CD4-positive, alpha-beta T cell treated with Interleukin-17A for 4 hours (primary cell): ENCODE measurements at regions not wholly inside any gene's neighbourhood (a gene's known extent, or its start where the extent isn't known, plus 50 kb on each side); places are given as distances from the start of the nearest gene placed in this dataset.

Experiments
- DNase-seq: peaks from one replicate; pipeline ENCODE4 v3.0.0-alpha.2; 2020; ENCODE audit warnings: mixed read lengths

DNA sequence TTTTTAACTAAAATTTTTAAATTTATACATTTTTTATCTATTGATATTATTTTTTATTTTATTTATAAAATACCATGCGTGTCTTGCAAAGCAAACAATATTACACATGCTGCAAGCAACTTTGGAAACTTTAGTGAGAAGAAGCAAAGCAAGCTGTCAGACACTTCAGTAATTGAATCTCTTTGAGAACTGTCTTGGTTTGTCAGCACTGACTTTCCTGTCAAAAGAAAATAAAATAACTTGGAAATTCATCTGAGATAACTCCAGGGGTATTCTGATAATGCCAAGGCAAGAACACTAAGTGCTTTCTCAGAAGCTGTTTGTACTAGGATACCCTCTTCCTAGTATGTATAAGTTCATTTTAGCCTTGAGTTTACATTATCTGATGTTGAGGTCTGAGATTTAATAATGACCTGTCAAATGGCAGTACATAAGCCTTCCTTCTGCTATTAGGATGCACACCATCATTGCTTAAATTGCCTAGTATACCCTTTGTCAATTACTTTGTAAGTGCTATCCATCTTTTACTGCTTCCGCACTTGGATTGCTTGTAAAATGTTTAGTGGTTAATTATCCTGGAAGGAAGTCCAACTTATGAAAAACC is 624.2 kb upstream of the AGA start:
- no peak for DNase-seq

DNA sequence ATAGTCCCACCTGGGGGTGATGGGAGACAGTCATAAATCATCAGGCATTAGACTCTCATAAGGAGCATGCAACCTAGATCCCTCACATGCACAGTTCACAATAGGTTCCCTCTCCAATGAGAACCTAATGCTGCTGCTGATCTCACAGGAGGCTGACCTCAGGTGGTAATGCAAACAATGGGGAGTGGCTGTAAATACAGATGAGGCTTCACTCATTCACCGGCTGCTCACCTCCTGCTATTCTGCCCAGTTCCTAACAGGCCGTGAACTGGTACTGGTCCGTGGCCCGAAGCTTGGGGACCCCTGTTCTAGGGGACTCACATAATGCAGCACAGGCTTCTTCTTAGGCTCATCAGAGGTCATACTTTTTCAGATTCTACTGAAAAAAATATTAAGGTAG is 625.9 kb upstream of the AGA start:
- no peak for DNase-seq

DNA sequence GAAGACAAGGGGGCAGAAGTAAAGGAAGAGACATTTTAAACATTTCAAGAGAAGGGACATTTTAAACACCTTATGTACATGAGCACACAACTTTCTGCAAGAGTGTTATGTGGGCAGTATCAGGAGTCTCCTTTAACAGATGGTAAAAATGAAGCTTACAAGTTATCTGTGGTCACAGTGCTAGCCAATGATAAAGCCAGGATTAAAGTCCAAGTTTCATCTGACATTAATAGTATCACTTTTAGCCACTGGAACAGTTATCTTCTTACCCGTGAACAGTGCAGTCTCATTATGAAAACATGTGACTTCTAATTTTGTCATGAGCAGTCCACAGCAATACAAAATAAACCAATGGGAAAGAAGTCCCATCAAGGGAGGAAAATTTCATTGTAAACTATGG is 627.9 kb upstream of the AGA start:
- no peak for DNase-seq

DNA sequence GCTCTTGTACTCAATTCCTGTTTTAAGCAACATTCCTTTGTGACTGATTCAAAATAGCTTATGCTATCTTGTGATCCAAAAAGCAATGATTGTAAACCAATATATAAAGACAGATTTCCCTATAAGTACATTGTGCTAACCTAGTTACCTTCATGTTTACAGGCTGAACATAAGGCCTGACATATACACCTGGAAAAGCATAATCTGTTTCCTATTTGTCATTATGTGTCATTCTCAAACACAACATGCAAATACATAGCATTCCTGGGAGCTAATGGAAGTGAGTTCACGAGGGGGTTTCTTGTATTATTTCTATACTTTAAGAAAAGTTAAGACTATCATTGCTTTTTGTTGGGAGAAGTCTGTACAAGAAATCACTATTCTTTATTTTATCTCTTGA is 638.1 kb upstream of the AGA start:
- no peak for DNase-seq

DNA sequence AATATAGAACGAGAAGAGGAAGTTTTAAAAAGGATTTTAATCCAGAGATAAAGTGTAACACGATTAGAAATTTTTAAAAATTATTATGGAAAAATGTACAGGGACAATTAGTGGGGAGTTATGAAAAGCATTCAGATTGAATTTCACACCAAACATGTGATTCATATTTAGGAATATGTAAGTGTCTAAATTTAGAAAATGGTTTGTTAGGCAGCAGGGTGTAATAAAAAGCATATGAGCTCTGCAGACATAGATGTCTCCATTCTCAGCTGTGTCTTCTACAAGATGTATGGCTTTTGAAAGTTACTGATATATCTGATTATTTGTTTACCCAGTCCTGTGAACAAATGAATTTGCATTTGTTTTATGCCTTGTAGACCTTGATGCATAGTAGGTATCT is 638.9 kb upstream of the AGA start:
- no peak for DNase-seq

DNA sequence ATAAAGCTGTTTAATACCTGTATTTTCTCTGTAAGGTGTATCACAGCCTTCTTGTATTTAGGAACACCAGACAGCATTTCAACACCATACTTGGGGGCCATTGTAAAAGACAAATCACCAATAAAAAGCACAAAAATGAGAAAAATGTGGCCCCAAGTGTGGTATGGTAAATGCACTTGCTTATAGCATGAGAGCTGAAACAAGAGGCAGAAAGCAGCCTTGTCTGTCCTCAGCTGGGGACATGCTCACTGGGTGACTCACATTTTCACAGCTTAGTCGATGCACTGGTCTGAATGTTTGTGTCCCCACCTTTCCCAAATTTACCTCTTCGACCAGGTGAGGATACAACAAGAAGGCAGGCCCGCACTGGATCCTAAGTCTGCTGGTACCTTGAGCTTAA is 639.7 kb upstream of the AGA start:
- no peak for DNase-seq

DNA sequence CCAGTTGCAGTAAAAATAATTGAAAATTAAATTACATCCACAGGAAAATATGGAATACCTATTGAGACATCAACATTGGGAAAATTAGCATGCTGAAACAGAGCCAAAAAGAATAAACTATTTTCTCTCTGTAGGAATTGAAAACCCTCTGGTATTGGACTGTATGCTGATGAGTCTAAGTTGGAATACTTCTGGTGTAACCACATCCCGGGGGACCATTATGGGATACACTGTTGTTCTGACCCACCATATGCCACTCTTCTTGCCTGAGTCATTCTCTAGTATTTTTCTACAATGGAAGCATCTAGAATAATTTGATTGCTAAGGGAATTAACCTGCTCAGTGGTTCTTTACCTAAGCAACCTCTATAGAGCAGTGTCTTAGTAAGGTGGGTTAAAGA is 640.7 kb upstream of the AGA start:
- no peak for DNase-seq

DNA sequence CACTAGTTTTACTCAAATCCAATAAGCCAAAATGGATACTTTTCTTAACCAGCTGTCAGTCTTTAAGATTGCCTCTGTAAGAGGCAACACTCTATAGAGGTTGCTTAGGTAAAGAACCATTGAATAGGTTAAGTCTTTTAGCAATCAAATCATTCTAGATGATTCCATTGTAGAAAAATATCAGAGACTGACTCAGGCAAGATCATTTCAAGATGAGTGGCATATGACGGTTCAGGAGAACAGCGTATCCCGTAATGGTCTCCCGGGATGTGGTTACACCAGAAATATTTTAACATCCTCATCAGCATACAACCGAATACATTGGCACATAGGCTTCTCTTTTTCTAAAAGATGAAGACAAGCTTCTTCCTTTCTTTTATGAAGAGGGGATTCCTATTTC is 641.7 kb upstream of the AGA start:
- DNase-seq = no peak

DNA sequence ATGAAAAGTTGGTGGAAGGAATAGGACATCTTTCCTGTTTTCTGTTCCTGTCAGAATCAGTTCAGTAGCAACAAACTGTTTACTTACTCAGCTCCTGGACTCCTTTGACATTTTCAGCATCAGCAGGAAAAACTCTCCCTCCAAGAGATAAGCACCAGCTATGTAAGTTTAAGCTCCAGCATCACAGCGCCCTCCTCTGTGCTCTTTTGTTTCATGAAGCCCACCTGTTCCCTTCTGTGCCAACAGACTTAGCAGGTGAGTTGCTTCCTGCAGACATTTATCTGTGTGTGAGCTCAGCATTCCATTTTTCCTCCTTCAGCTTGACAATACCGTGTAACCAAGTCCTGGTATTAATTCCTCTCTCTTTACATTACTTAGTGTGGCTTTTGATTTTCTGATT is 644.1 kb upstream of the AGA start:
- DNase-seq = no peak

DNA sequence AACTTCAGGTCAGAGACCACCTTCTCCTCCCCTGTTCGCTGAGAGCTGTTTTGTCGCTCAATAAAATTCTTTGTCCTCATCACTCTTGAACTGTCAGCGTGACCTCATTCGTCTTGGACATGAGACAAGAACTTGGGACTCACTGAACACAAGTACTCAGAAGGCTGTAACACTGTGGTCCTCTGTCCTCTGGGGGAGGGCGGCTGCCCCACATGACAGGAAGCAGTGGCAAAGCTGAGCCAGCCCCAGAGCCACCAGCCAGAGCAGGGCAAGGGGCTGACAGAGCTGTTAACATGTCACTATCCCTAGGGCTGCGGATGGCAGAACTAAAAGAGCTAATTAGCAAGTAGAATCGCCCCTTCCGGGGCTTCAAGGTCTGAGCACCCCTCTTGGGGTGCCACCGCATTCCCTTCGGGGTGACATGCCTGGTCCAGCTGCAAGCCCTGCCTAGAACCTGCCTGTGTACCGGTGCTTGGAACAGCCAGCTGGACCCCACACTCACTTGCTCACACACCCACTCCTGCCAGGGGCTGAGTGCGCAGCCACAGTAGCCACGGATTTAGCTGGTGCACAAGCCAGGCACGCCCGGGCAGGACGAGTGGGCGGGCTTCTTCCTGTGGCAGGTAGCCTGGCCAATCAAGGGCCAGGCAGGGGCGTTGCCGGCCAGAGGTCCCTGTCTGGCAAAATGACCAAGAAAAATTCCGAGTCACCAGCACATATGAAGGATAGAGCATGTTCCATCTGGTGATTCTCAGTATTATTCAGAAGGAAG is 648.6 kb upstream of the AGA start:
- DNase-seq = no peak

DNA sequence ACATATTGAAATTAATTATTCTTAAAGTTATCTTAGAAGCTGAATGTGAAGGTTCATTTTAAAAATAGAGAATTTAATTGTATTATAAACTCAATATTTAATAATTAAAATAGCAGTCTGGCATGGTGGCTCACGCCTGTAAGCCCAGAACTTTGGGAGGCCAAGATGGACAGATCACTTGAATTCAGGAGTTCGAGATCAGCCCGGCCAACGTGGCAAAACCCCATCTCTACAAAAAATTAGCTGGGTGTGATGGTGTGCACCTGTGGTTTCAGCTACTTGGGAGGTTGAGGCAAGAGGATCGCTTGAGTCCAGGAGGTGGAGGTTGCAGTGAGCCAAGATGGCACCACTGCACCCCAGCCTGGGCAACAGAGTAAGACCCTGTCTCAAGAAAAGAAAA is 659.9 kb upstream of the AGA start:
- no peak for DNase-seq

DNA sequence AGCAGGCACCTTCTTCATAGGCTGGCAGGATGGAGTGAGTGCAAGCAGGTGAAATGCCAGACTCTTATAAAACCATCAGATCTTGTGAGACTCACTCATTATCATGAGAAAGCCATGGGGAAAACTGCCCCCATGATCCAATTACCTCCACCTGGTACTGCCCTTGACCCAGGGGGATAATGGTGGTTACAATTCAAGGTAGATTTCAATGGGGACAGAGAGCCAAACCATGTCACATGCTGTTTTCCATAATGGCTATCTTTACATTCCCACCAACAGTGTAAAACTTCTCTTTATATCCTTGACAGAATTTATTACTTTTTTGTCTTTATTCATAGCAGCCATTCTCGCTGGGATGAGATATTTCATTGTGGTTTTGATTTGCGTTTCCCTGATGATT is 663.0 kb upstream of the AGA start:
- no peak for DNase-seq

DNA sequence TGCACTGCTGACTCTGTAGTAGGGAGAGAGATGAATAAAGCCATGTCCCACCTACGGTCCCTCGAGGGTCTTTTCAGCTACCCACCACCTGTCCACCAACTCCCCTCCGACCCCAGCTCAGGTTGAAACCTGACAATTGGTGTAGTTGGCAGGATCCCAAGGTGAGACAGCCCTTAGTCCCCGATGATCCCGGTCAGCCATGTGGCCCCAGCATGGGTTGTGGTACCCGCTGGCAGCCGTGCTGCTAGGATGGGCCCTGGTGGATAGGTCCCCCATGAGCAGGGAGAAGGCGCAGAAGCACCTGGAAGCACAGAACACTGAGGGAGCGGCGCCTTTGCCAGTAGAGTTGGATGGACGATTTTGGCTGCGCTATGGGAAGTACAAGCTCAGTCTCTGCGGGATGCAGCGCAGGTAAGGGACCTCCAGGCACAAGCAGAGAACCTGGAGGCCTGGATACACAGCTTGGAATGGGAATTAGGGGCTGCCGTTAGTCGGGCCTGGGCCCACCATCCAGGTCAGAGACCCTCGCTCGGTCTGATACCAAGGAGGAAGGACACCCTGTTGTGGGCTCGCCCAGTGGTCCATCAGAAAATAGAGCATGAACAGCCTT is 694.6 kb upstream of the AGA start:
- DNase-seq = no peak

DNA sequence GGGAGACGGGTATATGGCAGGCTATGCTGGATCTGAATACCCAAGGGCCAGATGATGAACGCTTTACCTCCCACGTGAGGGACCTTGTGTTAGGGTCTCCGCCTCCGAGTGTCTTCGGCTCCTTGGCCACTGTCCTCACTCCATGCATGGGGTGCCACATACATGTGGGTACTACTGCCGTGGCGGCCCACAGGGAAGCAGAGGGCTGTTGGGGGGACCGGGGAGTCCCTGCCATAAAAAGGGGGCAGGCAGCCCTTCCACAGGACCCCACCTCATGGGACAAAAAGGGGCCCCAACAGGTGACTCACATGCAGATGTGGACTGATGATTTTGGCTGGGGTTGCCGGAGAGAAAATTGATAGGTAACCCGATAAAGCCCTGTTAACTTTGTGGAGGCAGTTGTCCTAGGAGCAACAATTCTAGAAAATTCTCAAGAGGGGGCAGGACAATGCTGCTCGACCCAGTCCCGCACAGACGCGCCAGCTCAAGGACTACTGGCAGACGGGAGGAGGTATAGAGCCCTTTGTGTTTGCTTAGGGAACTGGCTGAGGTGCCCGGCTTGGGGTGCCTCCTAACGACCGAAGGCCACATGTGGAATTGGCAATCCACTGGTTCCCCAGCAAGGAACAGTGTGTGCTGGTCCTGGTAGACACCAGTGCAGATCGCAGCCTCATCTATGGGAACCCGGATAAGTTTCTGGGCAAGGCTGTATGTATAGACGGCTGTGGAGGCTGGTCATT is 695.7 kb upstream of the AGA start:
- DNase-seq = no peak

DNA sequence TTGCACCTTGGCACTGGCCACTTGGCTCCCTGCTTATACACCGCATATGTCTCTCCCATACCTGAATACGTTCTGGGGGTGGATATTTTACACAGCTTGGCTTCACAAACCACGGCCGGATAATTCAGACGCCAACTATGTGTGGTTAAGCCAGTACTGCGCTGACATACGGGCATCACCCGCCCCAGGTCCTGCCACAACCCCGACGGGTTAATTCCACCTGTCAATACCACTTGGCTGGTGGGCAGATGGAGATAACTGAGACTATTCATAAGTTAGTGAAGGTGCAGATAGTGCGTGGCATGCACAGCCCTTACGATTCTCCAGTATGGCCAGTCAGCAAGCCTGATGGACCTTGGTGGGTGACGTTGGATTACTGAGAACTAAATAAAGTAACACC is 696.3 kb upstream of the AGA start:
- no peak for DNase-seq

DNA sequence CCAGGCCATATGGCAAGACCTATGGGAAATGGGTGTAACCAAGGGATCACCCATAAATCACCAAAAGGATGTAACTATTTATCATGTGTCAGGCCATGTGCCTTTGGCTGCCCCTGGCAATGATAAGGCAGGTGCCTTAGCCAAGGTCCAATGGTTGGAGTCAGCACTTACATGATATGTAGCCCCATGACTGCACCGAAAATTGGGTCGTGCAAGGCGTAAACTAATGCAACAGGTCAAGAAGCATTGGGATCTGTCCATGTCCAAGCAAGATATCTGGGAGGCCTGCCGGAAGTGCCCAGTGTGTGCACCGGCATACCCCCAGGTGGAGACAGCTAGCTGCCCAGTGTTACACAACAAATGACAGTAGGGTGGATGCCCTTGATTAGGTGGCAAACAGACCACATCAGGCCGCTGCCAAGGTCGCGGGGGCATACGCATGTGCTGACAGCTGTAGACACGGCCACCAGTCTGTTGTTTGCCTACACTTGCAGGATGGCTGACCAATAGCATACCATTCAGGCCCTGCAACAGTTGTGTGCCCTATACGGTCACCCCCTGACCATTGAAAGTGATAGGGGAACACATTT is 698.2 kb upstream of the AGA start:
- DNase-seq = no peak

DNA sequence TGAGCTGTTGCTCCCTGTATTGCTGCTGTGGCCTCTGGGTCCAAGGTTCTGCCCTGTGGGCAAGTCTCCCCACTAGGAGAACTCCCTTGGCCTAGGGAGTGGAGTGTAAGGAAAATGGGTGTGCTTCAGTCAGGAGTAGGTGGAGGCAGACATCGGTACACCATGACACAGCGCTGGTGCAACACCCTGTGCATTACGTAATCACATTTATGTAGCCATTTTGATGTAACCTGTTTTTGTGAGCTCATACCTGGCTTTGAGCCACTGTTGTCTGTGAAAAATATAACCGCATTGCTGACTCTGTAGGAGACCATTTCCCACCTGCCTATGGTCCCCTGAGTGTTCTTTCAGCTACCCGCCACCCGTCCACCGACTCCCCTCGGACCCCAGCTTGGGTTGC is 700.5 kb upstream of the AGA start:
- DNase-seq = no peak

DNA sequence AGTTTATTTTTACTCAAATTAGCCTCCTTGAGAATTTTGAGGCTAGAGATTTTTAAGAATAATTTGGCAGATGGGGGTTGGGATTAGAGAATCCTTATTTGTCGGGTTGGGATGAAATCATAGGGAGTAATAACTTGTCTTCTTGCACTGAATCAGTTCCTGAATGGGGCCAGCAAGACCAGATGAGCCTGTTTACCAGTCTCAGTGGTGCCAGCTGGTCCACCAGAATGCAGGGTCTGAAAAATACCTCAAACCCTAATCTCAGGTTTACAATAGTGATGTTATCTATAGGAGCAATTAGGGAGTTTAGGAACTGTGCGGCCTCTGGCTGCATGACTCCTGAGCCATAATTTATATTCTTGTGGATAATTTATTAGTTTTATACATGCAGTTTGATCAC is 705.9 kb upstream of the AGA start:
- DNase-seq = no peak

DNA sequence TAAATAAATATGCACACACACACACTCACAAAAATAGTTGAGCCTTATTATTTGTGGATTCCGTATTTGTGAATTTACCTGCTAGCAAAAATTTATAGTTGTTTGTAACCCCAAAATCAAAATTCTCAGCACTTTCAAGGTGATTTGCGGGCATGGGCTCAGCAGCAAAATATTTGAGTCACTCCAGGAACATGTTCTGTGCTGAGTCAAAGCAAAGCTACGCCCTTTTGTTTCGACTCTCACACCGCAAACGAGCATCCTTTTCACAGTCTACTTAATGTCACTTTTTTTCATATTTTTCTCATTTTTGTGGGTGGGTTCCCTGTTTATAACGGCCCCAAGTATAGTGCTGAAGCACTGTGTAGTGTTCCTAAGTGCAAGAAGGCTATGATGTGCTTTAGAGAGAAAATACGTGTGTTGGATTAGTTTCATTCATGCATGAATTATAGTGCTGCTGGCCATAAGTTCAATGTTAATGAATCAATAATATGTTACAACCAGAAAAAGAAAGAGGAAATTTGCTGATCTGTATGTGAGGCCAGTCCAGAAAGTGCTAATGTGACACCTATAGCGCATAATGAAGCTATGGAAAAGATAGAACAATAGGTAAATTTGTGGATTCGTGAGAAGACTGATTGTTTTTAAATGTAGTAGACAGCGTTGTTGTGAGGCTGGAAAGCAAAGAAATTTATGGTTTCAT is 723.2 kb upstream of the AGA start:
- DNase-seq = no peak

DNA sequence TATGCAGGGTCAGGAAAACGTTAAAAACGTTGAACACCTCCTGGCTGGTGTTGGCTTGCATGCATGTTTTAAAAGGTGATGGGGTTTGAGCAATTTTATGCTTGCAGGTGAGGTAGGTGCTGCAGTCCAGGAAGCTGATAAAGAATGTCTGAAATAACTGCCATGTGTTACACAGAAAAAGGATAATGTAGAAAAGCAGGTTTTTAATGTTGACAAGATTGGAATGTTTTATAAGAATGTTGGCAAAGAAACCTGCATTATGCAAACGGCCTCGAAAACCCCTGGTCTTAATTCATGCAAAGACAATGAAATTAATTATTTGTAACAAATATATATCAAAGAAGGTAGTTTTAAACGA is 723.7 kb upstream of the AGA start:
- DNase-seq = no peak

DNA sequence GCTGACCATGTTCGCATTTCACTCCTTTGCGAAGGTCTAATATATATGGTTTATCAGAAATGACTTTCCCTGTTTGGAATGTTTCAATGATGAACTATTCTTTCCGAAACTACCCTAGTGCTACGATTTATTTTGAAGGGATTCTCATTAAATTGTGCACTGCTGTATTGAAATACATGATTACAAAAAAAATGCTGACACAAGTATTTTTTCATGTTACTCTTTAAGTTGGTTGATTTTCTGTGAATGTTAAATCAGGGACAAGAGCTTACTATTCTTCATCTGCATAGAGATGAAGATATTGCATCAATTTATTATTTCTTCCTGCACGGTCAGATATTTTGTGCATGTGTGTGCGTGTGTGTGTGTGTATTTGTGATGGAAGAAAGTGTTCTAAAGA is 731.5 kb upstream of the AGA start:
- DNase-seq = no peak

DNA sequence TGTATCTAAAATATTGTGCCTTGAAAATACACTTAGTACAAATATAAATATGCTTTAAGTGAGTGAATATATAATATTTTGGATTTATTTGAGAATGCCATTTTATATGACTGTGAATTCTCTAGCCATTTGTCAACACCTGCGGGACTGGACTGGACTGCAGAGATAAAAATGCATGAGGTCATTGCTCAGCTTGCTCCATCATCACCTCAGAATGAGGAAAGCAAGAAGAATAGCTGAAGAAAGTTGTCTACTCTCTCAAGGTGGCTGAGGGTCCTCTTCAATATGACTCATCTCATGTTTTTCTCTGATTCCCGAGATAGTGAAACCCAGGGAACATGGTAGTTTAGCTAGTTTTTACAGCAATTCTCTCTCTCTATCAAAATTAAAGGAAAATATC is 732.5 kb upstream of the AGA start:
- DNase-seq = no peak

DNA sequence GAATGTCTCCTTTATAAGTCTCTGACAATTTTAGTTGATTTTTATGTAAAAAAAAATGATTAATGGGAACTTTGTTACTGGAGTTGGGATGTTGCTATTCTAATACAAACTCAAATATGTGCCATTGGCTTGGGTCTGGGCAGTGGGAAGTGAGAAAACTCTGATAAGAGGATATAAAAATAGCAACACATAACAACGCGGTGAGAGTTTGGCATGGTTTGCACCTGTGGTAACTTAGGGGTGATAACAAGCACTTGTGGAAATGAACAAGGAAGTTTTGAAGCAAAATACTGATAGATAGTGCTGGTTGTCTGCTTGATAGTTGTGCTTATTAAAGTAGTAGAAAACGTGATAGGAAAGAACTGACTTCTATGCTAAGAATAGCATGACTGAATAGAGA is 743.3 kb upstream of the AGA start:
- DNase-seq = no peak
